ENCODE measurements at regions not wholly inside any gene's neighbourhood (a gene's known extent, or its start where the extent isn't known, plus 50 kb on each side); places are given as distances from the start of the nearest gene placed in this dataset.

DNA sequence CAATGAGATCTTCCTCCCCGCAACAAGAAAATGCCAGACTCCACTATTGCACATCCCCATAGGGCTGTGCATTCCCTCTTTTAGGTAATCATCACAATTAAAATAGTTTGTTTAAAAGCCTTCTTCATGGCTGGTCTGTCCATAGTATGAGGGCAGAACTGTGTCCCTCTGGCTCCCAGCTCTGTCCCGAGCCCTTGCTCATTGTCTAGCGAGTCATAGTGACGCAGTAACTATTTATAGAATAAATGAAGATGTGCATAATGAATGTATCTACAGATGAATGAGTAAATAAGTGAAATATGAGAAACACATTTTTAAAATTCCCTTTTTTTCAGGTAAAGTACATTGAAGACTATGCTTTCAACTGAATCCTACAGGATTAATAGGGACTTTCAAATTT, 128.4 kb upstream of the TMC3 start:
- no peak overlapping the region for H3K27ac ChIP-seq (ENCODE audit: low read length)
- H3K27me3 ChIP-seq (ENCODE audit: insufficient read depth, low read length), result no peaks in the 10 kb centered on the region

GRCh38 chr15:81500081-81500480, 126.1 kb upstream of the TMC3 start:
- no peaks in the 10 kb centered on the region for H3K4me1 ChIP-seq (ENCODE audit: insufficient read depth, low read length)
- H3K9ac ChIP-seq (ENCODE audit: low read depth, low read length), result no peak overlapping the region
- no peaks in the 10 kb centered on the region for H3K9me3 ChIP-seq (ENCODE audit: insufficient read depth, low read depth, low read length)
- no peak overlapping the region for H3K4me3 ChIP-seq (ENCODE audit: low read length)
- no peaks in the 10 kb centered on the region for H3K27me3 ChIP-seq (ENCODE audit: insufficient read depth, low read length)
- H3K36me3 ChIP-seq (ENCODE audit: insufficient read depth, low read depth, low read length), result no peaks in the 10 kb centered on the region
- H3K27ac ChIP-seq (ENCODE audit: low read length), result no peak overlapping the region

More for the DNA sequence above, 128.4 kb upstream of the TMC3 start:
- Histone ChIP-seq H3K4me3 (ENCODE audit: low read length) (no peak overlapping the region), H3K9me3 (ENCODE audit: insufficient read depth, low read depth, low read length) (no peaks in the 10 kb centered on the region), H3K4me1 (ENCODE audit: insufficient read depth, low read length) (no peaks in the 10 kb centered on the region), H3K9ac (ENCODE audit: low read depth, low read length) (no peak overlapping the region), H3K36me3 (ENCODE audit: insufficient read depth, low read depth, low read length) (no peaks in the 10 kb centered on the region)

DNA sequence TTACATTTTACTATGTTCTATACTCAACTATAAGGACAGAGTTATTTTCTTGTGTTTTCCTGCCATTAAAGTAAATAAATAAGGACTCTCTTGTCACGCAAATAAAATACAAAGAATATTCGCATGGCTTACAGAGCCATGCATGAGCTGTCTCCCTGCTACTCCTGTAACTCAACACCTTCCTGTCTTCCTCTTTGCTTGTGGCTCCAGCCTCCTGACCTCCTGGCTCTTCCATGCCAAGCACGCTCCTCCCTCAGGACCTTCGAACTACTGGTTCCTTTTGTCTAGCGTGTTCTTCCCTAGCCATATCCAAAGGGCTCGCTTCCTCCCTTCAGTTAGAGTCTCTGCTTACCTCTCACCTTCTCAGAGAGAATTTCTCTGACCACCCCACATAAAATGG, 124.3 kb upstream of the TMC3 start:
- Histone ChIP-seq H3K27ac (ENCODE audit: low read length) (no peak overlapping the region), H3K9me3 (ENCODE audit: insufficient read depth, low read depth, low read length) (no peaks in the 10 kb centered on the region), H3K4me3 (ENCODE audit: low read length) (no peak overlapping the region), H3K36me3 (ENCODE audit: insufficient read depth, low read depth, low read length) (no peaks in the 10 kb centered on the region), H3K9ac (ENCODE audit: low read depth, low read length) (no peak overlapping the region), H3K27me3 (ENCODE audit: insufficient read depth, low read length) (no peaks in the 10 kb centered on the region), H3K4me1 (ENCODE audit: insufficient read depth, low read length) (no peaks in the 10 kb centered on the region)

GRCh38 chr15:81497238-81497637, 123.2 kb upstream of the TMC3 start:
- H3K27me3 ChIP-seq (ENCODE audit: insufficient read depth, low read length), result no peaks in the 10 kb centered on the region
- no peaks in the 10 kb centered on the region for H3K4me1 ChIP-seq (ENCODE audit: insufficient read depth, low read length)
- no peaks in the 10 kb centered on the region for H3K36me3 ChIP-seq (ENCODE audit: insufficient read depth, low read depth, low read length)
- H3K27ac ChIP-seq (ENCODE audit: low read length), result no peak overlapping the region
- H3K9me3 ChIP-seq (ENCODE audit: insufficient read depth, low read depth, low read length), result no peaks in the 10 kb centered on the region
- no peak overlapping the region for H3K9ac ChIP-seq (ENCODE audit: low read depth, low read length)
- H3K4me3 ChIP-seq (ENCODE audit: low read length), result no peak overlapping the region

DNA sequence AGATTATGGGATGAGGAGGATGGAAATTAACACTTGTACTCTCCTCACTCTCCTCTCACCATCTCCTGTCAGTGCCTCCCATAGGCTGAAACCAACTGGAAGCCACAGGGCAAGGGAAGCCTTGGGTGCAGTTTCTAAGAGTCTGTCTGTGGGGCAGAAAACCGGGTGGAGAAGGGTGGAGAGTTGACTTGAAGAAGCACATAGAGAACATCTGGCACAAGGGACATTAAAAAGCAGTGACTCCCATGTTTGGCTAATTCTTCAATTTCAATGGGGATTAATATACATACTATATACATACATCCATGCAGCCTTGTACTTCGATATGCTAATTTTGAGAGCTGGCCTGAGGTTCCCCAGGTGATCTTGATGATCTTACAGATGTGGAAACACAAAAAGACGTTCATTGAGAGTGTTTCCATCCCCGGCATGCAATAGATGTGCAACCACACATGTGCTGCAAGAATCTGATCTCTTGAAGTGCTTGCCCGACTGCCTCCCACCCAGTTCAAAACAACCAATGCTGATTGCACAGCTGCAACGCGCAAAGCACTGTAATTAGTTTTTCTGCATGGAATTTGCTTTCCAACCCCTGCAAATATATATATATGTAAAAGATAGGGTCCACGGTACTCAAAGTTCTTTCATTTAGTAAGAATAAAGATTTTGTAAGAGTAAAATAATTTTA, 121.9 kb upstream of the TMC3 start:
- Histone ChIP-seq H3K36me3 (ENCODE audit: insufficient read depth, low read depth, low read length) (no peaks in the 10 kb centered on the region), H3K9me3 (ENCODE audit: insufficient read depth, low read depth, low read length) (no peaks in the 10 kb centered on the region)

GRCh38 chr15:81492969-81493645, 119.1 kb upstream of the TMC3 start:
- no peak overlapping the region for H3K9ac ChIP-seq (ENCODE audit: low read depth, low read length)
- no peaks in the 10 kb centered on the region for H3K27me3 ChIP-seq (ENCODE audit: insufficient read depth, low read length)
- no peak overlapping the region for H3K4me3 ChIP-seq (ENCODE audit: low read length)
- H3K27ac ChIP-seq (ENCODE audit: low read length), result no peak overlapping the region
- H3K36me3 ChIP-seq (ENCODE audit: insufficient read depth, low read depth, low read length), result no peaks in the 10 kb centered on the region
- H3K4me1 ChIP-seq (ENCODE audit: insufficient read depth, low read length), result no peaks in the 10 kb centered on the region
- H3K9me3 ChIP-seq (ENCODE audit: insufficient read depth, low read depth, low read length), result no peaks in the 10 kb centered on the region

More for the DNA sequence above, 121.9 kb upstream of the TMC3 start:
- H3K4me3 ChIP-seq (ENCODE audit: low read length), result no peak overlapping the region
- H3K27me3 ChIP-seq (ENCODE audit: insufficient read depth, low read length), result no peaks in the 10 kb centered on the region
- H3K9ac ChIP-seq (ENCODE audit: low read depth, low read length), result no peak overlapping the region
- no peaks in the 10 kb centered on the region for H3K4me1 ChIP-seq (ENCODE audit: insufficient read depth, low read length)
- H3K27ac ChIP-seq (ENCODE audit: low read length), result no peak overlapping the region

- Histone ChIP-seq H3K9ac (ENCODE audit: low read depth, low read length) (no peak overlapping the region), H3K4me3 (ENCODE audit: low read length) (no peak overlapping the region), H3K27me3 (ENCODE audit: insufficient read depth, low read length) (no peaks in the 10 kb centered on the region), H3K9me3 (ENCODE audit: insufficient read depth, low read depth, low read length) (no peaks in the 10 kb centered on the region), H3K27ac (ENCODE audit: low read length) (no peak overlapping the region), H3K4me1 (ENCODE audit: insufficient read depth, low read length) (no peaks in the 10 kb centered on the region), H3K36me3 (ENCODE audit: insufficient read depth, low read depth, low read length) (no peaks in the 10 kb centered on the region)
Measured at GRCh38 chr15:81492331-81492968, 118.4 kb upstream of the TMC3 start.

DNA sequence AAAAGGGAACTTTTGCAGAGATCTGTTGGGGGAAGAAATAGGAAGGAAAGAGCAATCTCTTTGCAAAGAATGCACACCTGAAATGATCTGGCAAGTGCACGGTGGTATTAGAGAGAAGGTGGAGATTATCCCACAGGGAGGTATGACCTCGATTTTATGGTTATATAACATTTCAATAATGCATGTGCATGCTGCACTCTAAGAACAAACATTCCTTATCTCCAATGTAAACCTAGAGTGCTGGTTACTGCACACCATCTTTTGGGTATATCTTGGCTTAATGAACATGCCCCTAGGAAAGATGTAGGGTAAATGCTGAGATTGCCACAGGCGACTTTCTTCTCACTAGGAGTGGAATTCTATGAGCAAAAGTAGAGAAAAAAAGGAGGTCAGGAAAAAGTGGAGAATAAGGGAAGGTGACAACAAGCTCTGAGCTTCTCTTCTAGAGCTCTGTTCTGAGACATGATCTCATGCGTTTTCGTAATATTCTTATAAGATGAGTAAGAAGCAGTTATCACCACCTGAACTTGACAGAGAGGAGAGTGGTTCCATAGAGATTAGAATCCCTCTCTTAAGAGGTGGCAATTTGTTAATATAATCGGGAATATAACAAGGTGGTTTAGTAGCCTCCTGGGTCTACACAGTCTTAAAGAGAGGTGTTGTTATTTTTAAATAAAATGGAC, 117.5 kb upstream of the TMC3 start:
- H3K27me3 ChIP-seq (ENCODE audit: insufficient read depth, low read length), result no peaks in the 10 kb centered on the region
- no peak overlapping the region for H3K27ac ChIP-seq (ENCODE audit: low read length)
- H3K4me1 ChIP-seq (ENCODE audit: insufficient read depth, low read length), result no peaks in the 10 kb centered on the region
- H3K9me3 ChIP-seq (ENCODE audit: insufficient read depth, low read depth, low read length), result no peaks in the 10 kb centered on the region
- no peak overlapping the region for H3K9ac ChIP-seq (ENCODE audit: low read depth, low read length)
- no peak overlapping the region for H3K4me3 ChIP-seq (ENCODE audit: low read length)
- no peaks in the 10 kb centered on the region for H3K36me3 ChIP-seq (ENCODE audit: insufficient read depth, low read depth, low read length)

DNA sequence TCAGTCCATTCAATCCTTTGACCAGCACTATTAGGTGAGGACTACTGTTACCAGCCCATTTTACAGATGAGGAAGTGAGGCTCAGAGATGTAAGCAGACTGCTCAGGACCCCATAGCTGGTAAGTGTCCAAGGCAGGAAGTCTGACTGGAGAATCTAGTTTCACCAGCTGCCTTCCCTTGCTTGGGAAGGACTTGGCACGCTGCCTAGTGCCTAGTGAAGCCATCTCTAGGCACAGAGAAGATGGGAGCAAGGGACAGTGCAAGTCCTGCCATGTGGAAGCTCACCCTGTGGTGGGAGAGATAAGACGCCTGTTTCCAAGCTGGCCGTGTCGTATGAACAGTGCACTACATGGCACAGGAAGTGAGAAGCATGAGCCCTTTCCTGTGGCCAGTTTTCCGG, 111.8 kb upstream of the TMC3 start:
- H3K27me3 ChIP-seq (ENCODE audit: insufficient read depth, low read length), result no peaks in the 10 kb centered on the region
- H3K36me3 ChIP-seq (ENCODE audit: insufficient read depth, low read depth, low read length), result no peaks in the 10 kb centered on the region
- H3K27ac ChIP-seq (ENCODE audit: low read length), result no peak overlapping the region
- H3K9ac ChIP-seq (ENCODE audit: low read depth, low read length), result no peak overlapping the region
- no peak overlapping the region for H3K4me3 ChIP-seq (ENCODE audit: low read length)
- peaks cover 3% of the 10 kb centered on the region; the same call in 1 of the 2 replicates for H3K4me1 ChIP-seq (ENCODE audit: insufficient read depth, low read length)
- no peaks in the 10 kb centered on the region for H3K9me3 ChIP-seq (ENCODE audit: insufficient read depth, low read depth, low read length)

DNA sequence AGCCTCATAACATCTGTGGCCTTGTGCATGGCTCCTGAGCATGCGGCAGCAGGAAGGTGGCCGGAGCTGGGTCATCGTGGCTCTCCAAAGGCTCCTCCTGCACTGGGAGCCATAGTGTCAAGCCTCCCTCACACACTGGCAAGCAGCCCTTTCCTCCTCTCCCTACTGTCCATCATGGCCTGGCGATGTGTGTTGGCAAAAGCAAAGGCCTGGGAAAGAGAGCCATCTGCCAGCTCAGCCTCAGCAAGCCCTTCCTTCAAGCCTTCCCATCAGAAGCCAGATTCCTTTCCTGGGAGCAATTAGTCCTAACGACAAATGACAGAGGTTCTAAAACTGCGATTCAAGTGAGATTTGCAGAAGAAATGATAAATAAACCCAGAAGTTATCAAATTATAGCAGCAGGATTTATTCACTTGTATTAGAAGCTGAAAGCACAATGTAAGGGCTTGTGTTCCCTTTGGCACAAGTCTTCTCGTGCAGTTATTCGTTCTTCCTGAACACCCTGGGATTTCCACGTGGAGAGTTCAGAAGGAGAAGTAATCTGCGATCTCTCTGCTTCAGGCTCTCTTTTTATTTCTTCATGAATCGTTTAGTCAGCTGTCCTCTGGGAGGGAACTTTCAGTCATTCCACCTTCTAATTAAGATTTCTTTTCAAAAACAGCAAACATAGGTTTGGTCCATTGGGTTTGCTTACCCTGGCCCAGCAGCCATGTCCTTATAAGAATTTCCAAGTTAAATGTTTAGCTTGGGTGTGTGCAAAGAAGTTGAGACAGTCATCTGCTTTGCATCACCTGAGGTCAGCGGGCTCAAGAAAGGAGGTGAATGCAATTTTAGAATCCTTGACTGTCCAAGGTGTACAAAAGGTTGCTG, 110.3 kb upstream of the TMC3 start:
- Histone ChIP-seq H3K9ac (ENCODE audit: low read depth, low read length) (no peak overlapping the region), H3K36me3 (ENCODE audit: insufficient read depth, low read depth, low read length) (no peaks in the 10 kb centered on the region), H3K27ac (ENCODE audit: low read length) (no peak overlapping the region), H3K4me1 (ENCODE audit: insufficient read depth, low read length) (peaks cover 5% of the 10 kb centered on the region; the same call in 1 of the 2 replicates), H3K27me3 (ENCODE audit: insufficient read depth, low read length) (no peaks in the 10 kb centered on the region), H3K9me3 (ENCODE audit: insufficient read depth, low read depth, low read length) (no peaks in the 10 kb centered on the region), H3K4me3 (ENCODE audit: low read length) (no peak overlapping the region)

GRCh38 chr15:81483496-81483895, 109.5 kb upstream of the TMC3 start:
- Histone ChIP-seq H3K4me1 (ENCODE audit: insufficient read depth, low read length) (peaks cover 5% of the 10 kb centered on the region; the same call in 1 of the 2 replicates), H3K27ac (ENCODE audit: low read length) (no peak overlapping the region), H3K27me3 (ENCODE audit: insufficient read depth, low read length) (no peaks in the 10 kb centered on the region), H3K4me3 (ENCODE audit: low read length) (no peak overlapping the region), H3K9me3 (ENCODE audit: insufficient read depth, low read depth, low read length) (no peaks in the 10 kb centered on the region), H3K36me3 (ENCODE audit: insufficient read depth, low read depth, low read length) (no peaks in the 10 kb centered on the region), H3K9ac (ENCODE audit: low read depth, low read length) (no peak overlapping the region)
